Activated CD4-positive, alpha-beta T cell treated with anti-CD3 and anti-CD28 coated beads, Interleukin-2, amount 10 ng/mL, durations not matched to agents 7 days and 5 days (primary cell): ENCODE measurements at regions not wholly inside any gene's neighbourhood (a gene's known extent, or its start where the extent isn't known, plus 50 kb on each side); places are given as distances from the start of the nearest gene placed in this dataset.
A peak's percentile ranks its signal among the peaks of the same experiment; 100 is the strongest.

Source experiments
- CTCF ChIA-PET: fragments of 350-600 bp; sonication (Branson Sonifier 250); formaldehyde crosslinking; loops from one replicate; lab custom pipeline; 2021; ENCODE audit warnings: antibody characterized with exemption; lab: Charles Lee
- POLR2A ChIA-PET: fragments of 350-600 bp; sonication (Branson Sonifier 250); formaldehyde crosslinking; loops from one replicate; lab custom pipeline; 2021; ENCODE audit warnings: antibody characterized with exemption; lab: Charles Lee
- DNase-seq: peaks from one replicate; pipeline ENCODE4 v3.0.0-alpha.2; 2020
- H3K27ac Mint-ChIP-seq: one replicate; pipeline ENCODE4 v1.8.0; 2021; ENCODE audit warnings: mild to moderate bottlenecking, moderate library complexity, mixed read lengths
- H3K27me3 Mint-ChIP-seq: one replicate; pipeline ENCODE4 v1.8.0; 2021; ENCODE audit warnings: mixed read lengths
- H3K36me3 Mint-ChIP-seq: one replicate; pipeline ENCODE4 v1.8.0; 2021; ENCODE audit warnings: low read depth, mixed read lengths
- H3K4me1 Mint-ChIP-seq: one replicate; pipeline ENCODE4 v1.8.0; 2021; ENCODE audit warnings: mixed read lengths
- H3K4me3 Mint-ChIP-seq: one replicate; pipeline ENCODE4 v1.8.0; 2021; ENCODE audit warnings: mild to moderate bottlenecking, moderate library complexity, mixed read lengths
- H3K9me3 Mint-ChIP-seq: one replicate; pipeline ENCODE4 v1.8.0; 2021; ENCODE audit warnings: mixed read lengths

DNA sequence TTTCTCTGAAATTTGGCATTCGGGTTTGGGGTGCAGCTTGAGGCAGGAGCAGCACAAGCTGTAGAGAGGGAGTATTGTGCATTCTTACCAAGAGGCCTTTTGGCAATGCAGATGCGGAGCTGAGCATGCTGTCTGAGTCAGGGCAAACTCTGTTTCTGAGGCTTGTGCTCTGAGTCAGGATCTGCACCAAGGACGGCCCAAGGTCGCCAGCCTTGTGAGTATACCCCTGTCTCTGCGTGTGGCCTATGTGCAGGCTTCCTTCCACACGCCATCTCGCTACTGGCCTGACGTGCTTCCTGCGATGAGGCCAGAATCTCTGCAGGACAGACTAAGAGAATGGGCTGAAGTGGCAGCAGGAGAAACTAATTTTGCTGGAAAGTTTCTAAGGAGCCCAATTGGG, 83.8 kb upstream of the ROPN1 start:
- Mint-ChIP-seq H3K36me3 (no peaks in the 10 kb centered on the region), H3K9me3 (no peaks in the 10 kb centered on the region), H3K4me3 (no peak overlapping the region), H3K27ac (no peak overlapping the region), H3K27me3 (peaks cover 29% of the 10 kb centered on the region), H3K4me1 (no peaks in the 10 kb centered on the region)
- ChIA-PET CTCF (no interaction called here), POLR2A (no interaction called here)
- no peak for DNase-seq

DNA sequence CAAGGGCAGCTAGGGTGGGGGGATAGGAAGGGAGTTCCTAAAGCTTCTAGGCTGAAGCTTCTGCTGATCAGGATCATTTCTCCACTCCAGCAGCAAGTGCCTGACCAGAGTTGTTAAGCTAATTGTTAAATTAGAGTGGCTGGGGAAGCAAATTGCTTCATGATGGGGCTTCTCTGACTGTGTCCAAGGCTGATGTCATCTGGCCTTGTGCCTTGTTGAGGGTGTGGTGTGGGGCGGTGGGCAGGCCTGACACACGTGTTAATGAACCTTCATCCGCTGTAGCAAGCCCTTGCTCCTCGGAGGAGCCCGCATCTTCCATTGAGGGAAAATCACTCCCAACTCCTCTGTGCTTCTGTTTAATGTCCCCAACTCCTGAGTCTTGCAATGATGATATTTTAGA, 84.3 kb upstream of the ROPN1 start:
- Mint-ChIP-seq H3K9me3 (no peaks in the 10 kb centered on the region), H3K36me3 (no peaks in the 10 kb centered on the region), H3K27ac (no peak overlapping the region), H3K4me3 (no peak overlapping the region), H3K4me1 (no peaks in the 10 kb centered on the region), H3K27me3 (peaks cover 25% of the 10 kb centered on the region)
- ChIA-PET POLR2A (no interaction called here), CTCF (no interaction called here)
- DNase-seq = no peak

DNA sequence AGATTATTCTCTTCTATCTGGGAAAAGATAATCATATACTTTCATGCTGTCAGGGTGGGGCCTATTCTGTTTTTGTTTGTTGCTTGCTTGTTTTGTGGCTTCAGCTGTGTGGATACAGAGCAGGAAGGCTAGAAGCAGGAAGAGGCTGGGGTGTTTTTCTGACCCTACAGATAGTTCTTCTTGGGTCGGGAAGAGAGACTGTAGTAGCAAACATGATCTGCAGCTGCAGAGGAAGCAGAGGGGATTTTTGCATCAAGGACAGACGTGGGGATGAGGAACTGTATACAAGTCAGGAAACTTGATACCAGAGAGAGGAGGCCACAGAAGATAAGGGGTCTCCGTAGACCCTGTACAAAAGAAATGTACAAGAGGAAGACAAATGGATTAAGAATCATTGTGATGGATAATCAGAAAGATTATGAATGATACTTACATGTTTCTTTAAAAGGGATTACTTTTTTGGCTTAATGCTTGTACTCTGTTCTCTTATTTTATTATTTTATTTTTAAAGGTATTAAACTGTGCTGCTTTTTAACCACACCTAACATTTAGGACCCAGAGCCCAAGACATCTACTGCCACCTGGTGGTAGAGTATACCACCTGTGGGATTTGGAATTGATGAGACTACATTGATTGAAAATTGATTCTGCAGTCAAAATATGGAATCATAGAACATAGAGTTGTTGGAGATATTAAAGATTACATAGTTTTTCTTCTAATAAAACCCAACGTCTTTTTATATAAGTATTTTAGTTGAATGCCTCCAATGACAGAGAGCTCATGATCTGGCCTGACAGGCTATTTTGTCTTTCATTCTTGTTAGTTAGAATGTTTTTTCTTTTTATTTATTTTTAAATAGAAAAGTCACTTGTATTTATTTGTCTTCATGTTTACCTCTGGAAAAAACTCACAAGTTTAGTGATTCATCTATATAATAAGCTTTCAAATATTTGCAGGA, 87.3 kb upstream of the ROPN1 start:
- peaks cover 13% of the 10 kb centered on the region for H3K27me3 Mint-ChIP-seq
- no peak overlapping the region for H3K4me3 Mint-ChIP-seq
- H3K4me1 Mint-ChIP-seq = no peaks in the 10 kb centered on the region
- no peaks in the 10 kb centered on the region for H3K36me3 Mint-ChIP-seq
- peak; percentile 24 for DNase-seq
- CTCF ChIA-PET = interaction anchor here (1.0 kb wide), 1 partner anchor 10 kb away, joined by 3 read pairs; no protein-coding TSS in a partner anchor
- no peak overlapping the region for H3K27ac Mint-ChIP-seq
- POLR2A ChIA-PET = no interaction called here
- H3K9me3 Mint-ChIP-seq = no peaks in the 10 kb centered on the region

DNA sequence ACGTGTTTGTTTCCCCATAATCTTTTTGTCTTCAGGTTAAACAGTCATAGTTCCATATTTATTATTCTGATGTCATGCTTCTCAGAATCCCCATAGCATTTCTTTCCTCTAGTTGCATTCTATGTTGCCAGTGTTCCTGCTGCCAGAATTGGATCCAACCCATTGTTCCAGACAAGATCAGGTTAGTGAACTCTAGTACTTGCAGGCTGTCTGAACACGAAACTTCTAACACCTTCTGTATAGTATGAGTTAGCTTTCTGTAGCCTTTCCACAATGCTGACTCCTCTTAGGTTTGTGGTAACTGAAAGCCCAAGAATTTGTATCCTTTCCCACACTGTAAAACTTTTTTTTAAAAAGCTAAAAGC, 88.0 kb upstream of the ROPN1 start:
- Mint-ChIP-seq H3K4me3 (no peak overlapping the region), H3K27me3 (peaks cover 13% of the 10 kb centered on the region), H3K4me1 (no peaks in the 10 kb centered on the region), H3K27ac (no peak overlapping the region), H3K9me3 (no peaks in the 10 kb centered on the region), H3K36me3 (no peaks in the 10 kb centered on the region)
- CTCF ChIA-PET = interaction anchor here (0.6 to 1.0 kb wide), 2 partner anchors 10 to 728 kb away, joined by 3 read pairs; no protein-coding TSS in a partner anchor
- POLR2A ChIA-PET = no interaction called here
- no peak for DNase-seq

DNA sequence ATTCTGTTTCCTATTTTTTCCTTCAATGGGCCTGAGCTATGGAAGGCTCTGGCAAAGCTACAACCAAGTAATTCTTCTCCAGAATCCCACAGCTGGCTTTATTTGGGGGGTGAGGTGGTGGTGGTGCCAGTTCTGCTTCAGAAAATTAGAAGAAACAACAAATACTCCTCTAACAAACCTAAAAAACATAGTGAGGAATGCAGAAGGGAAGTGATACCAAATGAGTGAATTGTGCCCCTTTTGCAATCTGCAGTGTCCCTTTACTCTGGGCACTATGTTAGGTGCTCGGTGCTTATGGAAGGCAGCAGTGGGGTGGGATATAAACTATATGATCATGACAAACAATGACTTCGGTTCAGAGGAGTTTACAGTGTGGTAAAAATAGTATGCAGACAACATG, 90.4 kb upstream of the ROPN1 start:
- Mint-ChIP-seq H3K27ac (no peak overlapping the region), H3K36me3 (no peaks in the 10 kb centered on the region), H3K27me3 (peaks cover 19% of the 10 kb centered on the region), H3K4me3 (no peak overlapping the region), H3K4me1 (no peaks in the 10 kb centered on the region), H3K9me3 (no peaks in the 10 kb centered on the region)
- DNase-seq = no peak
- ChIA-PET POLR2A (no interaction called here), CTCF (no interaction called here)

DNA sequence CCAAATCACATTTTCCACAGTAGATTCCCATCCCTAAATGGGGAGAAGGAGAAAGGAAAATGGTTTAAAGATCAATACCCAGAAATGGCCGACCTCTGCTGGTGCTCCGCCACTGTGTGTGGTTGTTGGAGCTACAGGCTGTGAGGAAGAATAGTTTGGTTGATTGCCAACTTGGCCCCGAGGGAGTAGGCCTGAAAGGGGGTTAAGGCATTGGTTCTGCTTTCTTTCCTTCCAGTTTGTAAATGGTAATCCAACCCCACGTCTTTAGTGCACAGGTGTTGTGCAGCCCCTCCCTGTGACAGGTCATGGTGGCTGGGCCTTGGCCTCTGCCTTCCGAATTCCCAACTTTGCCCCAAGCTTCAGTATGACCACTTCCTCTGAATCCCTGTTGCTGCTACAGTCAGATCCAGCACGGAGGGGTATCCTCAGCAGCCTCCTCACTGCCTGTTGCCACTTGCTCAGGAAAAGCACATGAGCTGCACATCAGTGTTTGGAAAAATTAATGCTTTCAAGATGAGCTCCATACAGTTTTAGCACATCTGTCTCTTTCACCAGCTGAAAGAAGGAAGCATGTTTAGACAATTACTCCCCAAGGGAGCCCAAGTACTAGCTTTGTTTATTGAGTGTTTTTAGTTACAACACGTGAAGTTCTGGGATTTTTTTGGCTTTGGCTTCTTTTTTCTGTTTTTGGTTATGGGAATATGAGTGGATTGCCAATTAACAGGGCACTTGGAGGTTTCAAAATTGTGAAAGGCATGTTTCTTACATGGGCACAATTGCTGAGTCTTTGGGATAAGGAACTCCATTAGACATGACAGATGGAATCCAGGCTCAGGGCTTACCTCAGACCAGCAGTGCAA, 92.3 kb upstream of the ROPN1 start:
- Mint-ChIP-seq H3K36me3 (no peaks in the 10 kb centered on the region), H3K27ac (no peak overlapping the region), H3K4me1 (no peaks in the 10 kb centered on the region), H3K4me3 (no peak overlapping the region), H3K27me3 (peaks cover 14% of the 10 kb centered on the region), H3K9me3 (no peaks in the 10 kb centered on the region)
- ChIA-PET CTCF (no interaction called here), POLR2A (no interaction called here)
- no peak for DNase-seq

DNA sequence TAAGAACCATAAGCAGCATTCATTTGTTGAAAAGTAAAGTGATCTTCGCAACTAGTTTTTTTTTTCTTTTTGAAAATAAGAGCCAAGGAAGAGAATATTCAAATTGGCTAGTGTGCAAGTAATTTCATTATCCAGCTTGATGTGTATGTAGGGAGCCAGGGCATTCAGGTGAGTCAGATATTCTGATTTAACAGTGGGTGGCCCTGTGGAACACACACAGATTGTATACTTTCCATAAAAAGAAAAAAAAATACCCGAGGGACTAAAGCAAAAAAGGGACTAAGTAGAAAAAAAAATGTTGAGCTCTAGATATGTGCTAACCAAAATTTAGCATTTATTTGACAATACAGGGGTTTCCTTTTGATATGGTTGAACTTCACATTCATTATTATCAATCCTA, 96.9 kb upstream of the ROPN1 start:
- POLR2A ChIA-PET = no interaction called here
- Mint-ChIP-seq H3K36me3 (no peaks in the 10 kb centered on the region), H3K27ac (no peak overlapping the region), H3K4me3 (no peak overlapping the region), H3K27me3 (peaks cover 11% of the 10 kb centered on the region), H3K9me3 (no peaks in the 10 kb centered on the region), H3K4me1 (no peaks in the 10 kb centered on the region)
- DNase-seq = no peak
- CTCF ChIA-PET = interaction anchor here (1.3 kb wide), 1 partner anchor 9 kb away, joined by 3 read pairs; no protein-coding TSS in a partner anchor

DNA sequence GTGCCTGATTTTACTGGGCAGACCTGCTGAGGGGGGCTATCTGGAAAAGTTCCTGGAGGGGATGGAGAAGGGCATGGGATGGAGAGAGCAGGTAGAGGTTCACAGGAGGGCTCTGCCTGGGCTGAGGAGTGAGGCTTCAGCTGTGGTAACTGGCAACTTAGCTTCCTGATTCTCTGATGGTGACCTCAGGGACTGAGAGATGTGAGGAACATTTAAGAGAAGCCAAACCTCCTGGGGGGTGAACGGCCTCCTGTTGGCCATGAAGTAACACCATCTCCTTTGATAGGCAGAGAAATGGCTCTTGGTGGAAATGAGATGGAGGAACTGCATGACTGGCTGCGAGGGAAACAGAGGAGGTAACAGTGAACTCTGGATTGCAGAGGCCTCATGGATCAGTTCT, 97.3 kb upstream of the ROPN1 start:
- Mint-ChIP-seq H3K4me1 (no peaks in the 10 kb centered on the region), H3K27me3 (peaks cover 11% of the 10 kb centered on the region), H3K27ac (no peak overlapping the region), H3K9me3 (no peaks in the 10 kb centered on the region), H3K4me3 (no peak overlapping the region), H3K36me3 (no peaks in the 10 kb centered on the region)
- POLR2A ChIA-PET = no interaction called here
- DNase-seq = no peak
- CTCF ChIA-PET = interaction anchor here (1.3 kb wide), 1 partner anchor 10 kb away, joined by 3 read pairs; no protein-coding TSS in a partner anchor

DNA sequence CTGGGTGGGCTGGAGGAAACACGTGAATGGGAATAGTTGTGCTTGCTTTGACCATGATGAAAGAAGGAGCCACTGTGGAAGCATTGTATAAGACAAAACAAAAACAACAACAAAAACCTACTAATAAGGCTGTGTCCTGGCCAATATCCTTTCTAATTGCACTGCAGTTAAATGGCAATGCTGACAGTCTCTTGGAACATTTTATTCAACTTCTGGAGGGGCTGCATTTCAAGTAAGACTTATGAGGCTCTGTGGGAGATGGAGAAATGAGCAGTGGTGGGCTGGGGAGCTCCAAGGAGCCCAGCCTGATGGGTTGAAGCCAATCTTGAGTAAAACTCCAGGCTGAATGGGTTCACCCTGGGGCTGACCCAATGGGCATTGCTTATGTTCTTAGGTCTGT, 99.8 kb upstream of the ROPN1 start:
- Mint-ChIP-seq H3K36me3 (no peaks in the 10 kb centered on the region), H3K9me3 (no peaks in the 10 kb centered on the region), H3K4me3 (no peak overlapping the region), H3K27me3 (peaks cover 9% of the 10 kb centered on the region), H3K27ac (no peak overlapping the region), H3K4me1 (no peaks in the 10 kb centered on the region)
- DNase-seq = no peak
- POLR2A ChIA-PET = no interaction called here
- CTCF ChIA-PET = no interaction called here

DNA sequence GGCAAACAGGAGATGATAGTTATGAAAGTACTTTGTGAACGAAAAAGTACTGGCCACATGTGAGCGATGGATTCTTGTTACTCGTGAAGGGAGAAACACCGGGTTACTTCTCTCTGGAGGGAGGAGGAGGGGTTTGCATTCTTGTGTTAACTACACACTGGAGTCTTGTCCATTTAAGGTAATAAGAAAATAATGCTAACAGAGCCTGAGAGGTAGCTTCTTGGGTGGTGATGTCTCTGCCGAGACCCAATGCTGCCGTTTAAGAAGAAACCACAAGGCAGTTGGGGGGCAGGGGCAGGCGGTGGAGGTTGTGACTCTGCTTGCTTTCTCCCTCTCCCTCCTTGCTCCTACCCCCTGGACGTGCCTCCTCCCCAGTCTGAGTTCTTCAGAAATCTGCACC, 100.9 kb upstream of the ROPN1 start:
- no peaks in the 10 kb centered on the region for H3K36me3 Mint-ChIP-seq
- no peak for DNase-seq
- H3K27me3 Mint-ChIP-seq = peaks cover 10% of the 10 kb centered on the region
- no peak overlapping the region for H3K27ac Mint-ChIP-seq
- POLR2A ChIA-PET = no interaction called here
- no peaks in the 10 kb centered on the region for H3K9me3 Mint-ChIP-seq
- no peak overlapping the region for H3K4me3 Mint-ChIP-seq
- no peaks in the 10 kb centered on the region for H3K4me1 Mint-ChIP-seq
- CTCF ChIA-PET = no interaction called here

DNA sequence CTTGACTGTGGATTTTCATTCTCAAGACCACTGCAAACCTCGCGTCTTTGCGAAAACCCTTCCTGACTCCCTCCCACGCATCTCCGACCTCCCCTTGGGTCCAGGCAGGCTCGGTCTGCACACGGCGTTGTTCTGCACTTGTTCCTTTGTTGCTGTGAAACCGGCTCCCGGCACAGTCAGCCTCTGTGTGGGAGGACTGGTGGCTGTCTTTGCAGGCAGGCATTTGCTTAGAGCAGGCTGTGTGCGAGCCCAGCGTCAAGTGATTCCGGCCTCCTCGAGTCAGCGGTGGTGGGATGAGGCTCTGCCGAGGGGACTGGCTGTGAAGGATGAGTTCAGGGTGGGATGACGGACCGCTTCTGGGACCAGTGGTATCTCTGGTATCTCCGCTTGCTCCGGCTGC, 102.6 kb upstream of the ROPN1 start:
- H3K27me3 Mint-ChIP-seq = peaks cover 9% of the 10 kb centered on the region
- DNase-seq = no peak
- H3K27ac Mint-ChIP-seq = no peak overlapping the region
- ChIA-PET POLR2A (no interaction called here), CTCF (no interaction called here)
- H3K9me3 Mint-ChIP-seq = no peaks in the 10 kb centered on the region
- no peaks in the 10 kb centered on the region for H3K36me3 Mint-ChIP-seq
- H3K4me3 Mint-ChIP-seq = no peak overlapping the region
- no peaks in the 10 kb centered on the region for H3K4me1 Mint-ChIP-seq

DNA sequence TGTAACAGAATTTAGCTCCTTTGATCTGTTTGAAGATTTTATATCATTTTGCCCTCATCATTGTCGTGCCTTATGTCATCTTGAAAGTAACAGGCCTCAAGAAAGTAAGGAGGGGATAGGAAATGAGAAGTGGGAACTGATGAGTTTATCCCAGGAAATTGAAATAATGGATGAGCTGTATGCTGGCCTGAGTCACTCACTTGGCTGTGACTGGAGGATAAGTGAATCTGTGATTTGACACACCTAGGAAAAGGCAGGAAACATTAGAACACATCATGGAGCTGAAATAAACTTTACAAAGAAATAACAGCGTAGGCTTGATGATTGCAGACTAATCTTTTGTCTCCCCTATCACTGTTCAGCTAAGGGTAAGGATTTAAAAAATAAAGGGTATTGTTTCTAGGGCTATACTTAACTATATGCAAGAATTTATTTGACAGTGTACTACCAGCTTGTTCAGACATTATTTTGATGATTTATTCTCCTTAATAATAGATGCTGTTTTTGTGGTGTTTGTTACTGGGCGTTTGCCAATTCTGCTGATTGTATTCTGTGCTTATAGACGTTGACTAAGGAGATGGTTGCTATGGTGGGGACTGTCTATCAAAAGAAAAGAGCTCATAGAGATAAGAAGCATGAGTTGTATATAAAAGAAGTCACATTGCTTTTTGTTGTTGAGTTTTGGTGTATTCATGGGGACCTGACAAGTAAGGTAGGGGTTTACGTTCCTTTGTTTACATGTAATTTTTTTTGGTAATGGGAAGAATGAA, 105.6 kb upstream of the ROPN1 start:
- H3K36me3 Mint-ChIP-seq = no peaks in the 10 kb centered on the region
- H3K27me3 Mint-ChIP-seq = peaks cover 19% of the 10 kb centered on the region
- H3K4me1 Mint-ChIP-seq = no peaks in the 10 kb centered on the region
- ChIA-PET CTCF (interaction anchor here (0.5 kb wide), 1 partner anchor 378 kb away, joined by 3 read pairs; no protein-coding TSS in a partner anchor), POLR2A (no interaction called here)
- DNase-seq = no peak
- no peak overlapping the region for H3K27ac Mint-ChIP-seq
- no peak overlapping the region for H3K4me3 Mint-ChIP-seq
- H3K9me3 Mint-ChIP-seq = no peaks in the 10 kb centered on the region
